ENCODE measurements at regions not wholly inside any gene's neighbourhood (a gene's known extent, or its start where the extent isn't known, plus 50 kb on each side); places are given as distances from the start of the nearest gene placed in this dataset.
A peak's percentile ranks its signal among the peaks of the same experiment; 100 is the strongest.

GRCh38 chr2:84323890-84324289 lies 135.2 kb downstream of the SUCLG1 start:
- H3K4me3 Mint-ChIP-seq, result no peak overlapping the region
- H3K36me3 Mint-ChIP-seq, result no peaks in the 10 kb centered on the region
- DNase-seq (ENCODE audit: extremely low spot score, unreplicated experiment), result no peak
- H3K4me1 Mint-ChIP-seq (ENCODE audit: unreplicated experiment), result no peaks in the 10 kb centered on the region
- H3K9me3 Mint-ChIP-seq, result no peaks in the 10 kb centered on the region
- TF ChIP-seq CTCF (conservative IDR thresholded peaks at IDR 0.05), result no peak
- peaks cover 9% of the 10 kb centered on the region for H3K27me3 Mint-ChIP-seq
- H3K27ac Mint-ChIP-seq, result no peak overlapping the region

- no peaks in the 10 kb centered on the region for H3K9me3 Mint-ChIP-seq
- H3K36me3 Mint-ChIP-seq, result no peaks in the 10 kb centered on the region
- DNase-seq (ENCODE audit: extremely low spot score, unreplicated experiment), result no peak
- H3K27ac Mint-ChIP-seq, result no peak overlapping the region
- no peak for TF ChIP-seq CTCF (conservative IDR thresholded peaks at IDR 0.05)
- no peak overlapping the region for H3K4me3 Mint-ChIP-seq
- no peaks in the 10 kb centered on the region for H3K4me1 Mint-ChIP-seq (ENCODE audit: unreplicated experiment)
- H3K27me3 Mint-ChIP-seq, result peaks cover 14% of the 10 kb centered on the region
Observed at GRCh38 chr2:84320940-84321339, 138.1 kb downstream of the SUCLG1 start.

- peaks cover 17% of the 10 kb centered on the region for H3K27me3 Mint-ChIP-seq
Observed at GRCh38 chr2:84319581-84319980, 139.5 kb downstream of the SUCLG1 start.

GRCh38 chr2:84317135-84317534 lies 141.9 kb downstream of the SUCLG1 start:
- H3K9me3 Mint-ChIP-seq, result no peaks in the 10 kb centered on the region
- H3K27ac Mint-ChIP-seq, result no peak overlapping the region
- no peak for DNase-seq (ENCODE audit: extremely low spot score, unreplicated experiment)
- no peaks in the 10 kb centered on the region for H3K36me3 Mint-ChIP-seq
- H3K27me3 Mint-ChIP-seq, result peaks cover 13% of the 10 kb centered on the region
- H3K4me1 Mint-ChIP-seq (ENCODE audit: unreplicated experiment), result peaks cover 5% of the 10 kb centered on the region
- TF ChIP-seq CTCF (conservative IDR thresholded peaks at IDR 0.05), result no peak
- H3K4me3 Mint-ChIP-seq, result no peak overlapping the region

More at GRCh38 chr2:84319581-84319980, 139.5 kb downstream of the SUCLG1 start:
- Mint-ChIP-seq H3K4me1 (ENCODE audit: unreplicated experiment) (peaks cover 4% of the 10 kb centered on the region), H3K27ac (no peak overlapping the region), H3K4me3 (no peak overlapping the region), H3K36me3 (no peaks in the 10 kb centered on the region), H3K9me3 (no peaks in the 10 kb centered on the region)
- no peak for TF ChIP-seq CTCF (conservative IDR thresholded peaks at IDR 0.05)
- no peak for DNase-seq (ENCODE audit: extremely low spot score, unreplicated experiment)

- Mint-ChIP-seq H3K27me3 (peaks cover 13% of the 10 kb centered on the region), H3K4me1 (ENCODE audit: unreplicated experiment) (peaks cover 5% of the 10 kb centered on the region), H3K27ac (no peak overlapping the region), H3K9me3 (no peaks in the 10 kb centered on the region), H3K4me3 (no peak overlapping the region), H3K36me3 (no peaks in the 10 kb centered on the region)
- DNase-seq (ENCODE audit: extremely low spot score, unreplicated experiment), result peak; percentile 87
- TF ChIP-seq CTCF (conservative IDR thresholded peaks at IDR 0.05), result peak; percentile 95
Observed at GRCh38 chr2:84314901-84315330, 144.2 kb downstream of the SUCLG1 start.

- no peaks in the 10 kb centered on the region for H3K36me3 Mint-ChIP-seq
- DNase-seq (ENCODE audit: extremely low spot score, unreplicated experiment), result no peak
- no peak overlapping the region for H3K27ac Mint-ChIP-seq
- no peak overlapping the region for H3K4me3 Mint-ChIP-seq
- TF ChIP-seq CTCF (conservative IDR thresholded peaks at IDR 0.05), result no peak
- H3K27me3 Mint-ChIP-seq, result peaks cover 13% of the 10 kb centered on the region
- H3K4me1 Mint-ChIP-seq (ENCODE audit: unreplicated experiment), result peaks cover 5% of the 10 kb centered on the region
- no peaks in the 10 kb centered on the region for H3K9me3 Mint-ChIP-seq
Observed at GRCh38 chr2:84314250-84314649, 144.8 kb downstream of the SUCLG1 start.
